Astrocyte (in vitro differentiated cells and primary cell): ENCODE measurements at regions not wholly inside any gene's neighbourhood (a gene's known extent, or its start where the extent isn't known, plus 50 kb on each side); places are given as distances from the start of the nearest gene placed in this dataset.

ENCODE experiments used
- DNase-seq: peaks from one replicate; pipeline ENCODE4 v3.0.0-alpha.2; 2010; ENCODE audit warnings: low read depth
- FAIRE-seq: peaks from 2 replicates; lab custom pipeline; 2011; peaks lifted over from hg19 to GRCh38; lab: Jason Lieb, UNC
- H2AFZ ChIP-seq: 2 replicates; pipeline ENCODE4 v1.6.0; 2012; ENCODE audit warnings: low read depth, low read length, inconsistent platforms
- H3K27ac ChIP-seq: 2 replicates; pipeline ENCODE4 v1.5.1; 2011; ENCODE audit warnings: low read depth, low read length, inconsistent platforms
- H3K27me3 ChIP-seq: 2 replicates; pipeline ENCODE4 v1.6.0; 2011; ENCODE audit warnings: low read length, inconsistent platforms; ENCODE audit not compliant: insufficient read depth
- H3K36me3 ChIP-seq: 2 replicates; pipeline ENCODE4 v1.5.1; 2011; ENCODE audit warnings: low read length, inconsistent platforms; ENCODE audit not compliant: insufficient read depth
- H3K4me1 ChIP-seq: 2 replicates; pipeline ENCODE4 v1.5.1; 2011; ENCODE audit warnings: low read length, inconsistent platforms; ENCODE audit not compliant: insufficient read depth
- H3K4me2 ChIP-seq: 2 replicates; pipeline ENCODE4 v1.6.0; 2012; ENCODE audit warnings: low read length, inconsistent platforms
- H3K4me3 ChIP-seq: 2 replicates; pipeline ENCODE4 v1.5.1; 2011; ENCODE audit warnings: low read depth, mild to moderate bottlenecking, low read length, inconsistent platforms; ENCODE audit not compliant: insufficient read depth
- H3K79me2 ChIP-seq: 2 replicates; pipeline ENCODE4 v1.6.0; 2012; ENCODE audit warnings: mild to moderate bottlenecking, low read length, inconsistent platforms; ENCODE audit not compliant: insufficient read depth
- H3K9ac ChIP-seq: 2 replicates; pipeline ENCODE4 v1.6.0; 2012; ENCODE audit warnings: mild to moderate bottlenecking, low read length, inconsistent platforms
- H3K9me3 ChIP-seq: 2 replicates; pipeline ENCODE4 v1.5.1; 2012; ENCODE audit warnings: low read depth, mild to moderate bottlenecking, low read length, inconsistent platforms; ENCODE audit not compliant: insufficient read depth
- H4K20me1 ChIP-seq: 2 replicates; pipeline ENCODE4 v1.6.0; 2012; ENCODE audit warnings: low read length, inconsistent platforms; ENCODE audit not compliant: insufficient read depth
- H3K27ac Mint-ChIP-seq: one replicate; pipeline ENCODE4 v1.8.0; 2021; ENCODE audit warnings: mild to moderate bottlenecking, mixed read lengths; ENCODE audit not compliant: unreplicated experiment
- H3K27me3 Mint-ChIP-seq: one replicate; pipeline ENCODE4 v1.8.0; 2021; ENCODE audit warnings: low read depth, mixed read lengths; ENCODE audit not compliant: unreplicated experiment
- H3K36me3 Mint-ChIP-seq: one replicate; pipeline ENCODE4 v1.8.0; 2021; ENCODE audit warnings: low read depth, mixed read lengths; ENCODE audit not compliant: unreplicated experiment
- H3K4me1 Mint-ChIP-seq: one replicate; pipeline ENCODE4 v1.8.0; 2021; ENCODE audit warnings: low read depth, mixed read lengths; ENCODE audit not compliant: unreplicated experiment
- H3K4me3 Mint-ChIP-seq: one replicate; pipeline ENCODE4 v1.8.0; 2021; ENCODE audit warnings: mild to moderate bottlenecking, moderate library complexity, mixed read lengths; ENCODE audit not compliant: unreplicated experiment
- H3K9me3 Mint-ChIP-seq: one replicate; pipeline ENCODE4 v1.8.0; 2021; ENCODE audit warnings: mild to moderate bottlenecking, mixed read lengths; ENCODE audit not compliant: unreplicated experiment
- CTCF ChIP-seq: IDR thresholded peaks from 2 replicates; pipeline ENCODE4 v1.5.1; 2011; ENCODE audit warnings: low read depth, mild to moderate bottlenecking, inconsistent platforms, low read length, moderate library complexity; ENCODE audit not compliant: insufficient read depth
- EZH2 ChIP-seq: IDR thresholded peaks from 2 replicates; pipeline ENCODE4 v1.6.1; 2012; ENCODE audit warnings: mild to moderate bottlenecking, low read length, inconsistent platforms; ENCODE audit not compliant: insufficient read depth

DNA sequence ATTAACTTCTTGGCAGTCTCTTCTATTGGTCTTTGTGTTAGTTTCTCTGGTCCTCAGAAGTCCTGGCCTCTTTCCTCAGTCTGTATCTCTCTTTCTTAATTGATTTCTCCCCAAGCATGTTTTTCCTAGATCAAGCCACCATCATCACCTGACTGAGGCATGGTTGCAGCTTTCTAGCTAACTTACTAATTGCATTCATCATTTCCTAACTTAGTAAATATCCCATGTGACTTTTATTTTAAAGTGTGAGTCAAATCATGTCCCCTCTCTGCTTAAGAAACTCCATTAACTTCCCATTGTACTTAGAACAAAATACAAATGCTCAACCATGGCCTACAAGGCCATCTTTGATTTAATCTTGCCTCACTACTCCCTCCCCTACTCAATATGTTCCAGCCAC is 135.4 kb upstream of the FRMD4B start:
- Mint-ChIP-seq H3K27ac (no peak overlapping the region), H3K9me3 (no peaks in the 10 kb centered on the region), H3K36me3 (no peaks in the 10 kb centered on the region)

GRCh38 chr3:69511361-69511760 is 125.5 kb upstream of the FRMD4B start:
- no peaks in the 10 kb centered on the region for H3K27me3 ChIP-seq
- no peak overlapping the region for H3K27ac Mint-ChIP-seq
- no peak overlapping the region for H3K9ac ChIP-seq
- H3K4me3 ChIP-seq, result no peak overlapping the region
- DNase-seq (no peak), FAIRE-seq (no peak)
- H4K20me1 ChIP-seq, result no peaks in the 10 kb centered on the region
- H3K4me3 Mint-ChIP-seq, result no peak overlapping the region
- no peaks in the 10 kb centered on the region for H3K36me3 Mint-ChIP-seq
- H3K9me3 Mint-ChIP-seq, result peaks cover 8% of the 10 kb centered on the region
- no peaks in the 10 kb centered on the region for H3K27me3 Mint-ChIP-seq
- no peaks in the 10 kb centered on the region for H3K36me3 ChIP-seq
- peaks cover 5% of the 10 kb centered on the region for H3K4me1 Mint-ChIP-seq
- H3K4me2 ChIP-seq, result no peak overlapping the region
- no peak overlapping the region for H3K27ac ChIP-seq
- no peak overlapping the region for H2AFZ ChIP-seq
- TF ChIP-seq EZH2 (no peak), CTCF (no peak)
- no peaks in the 10 kb centered on the region for H3K79me2 ChIP-seq
- no peaks in the 10 kb centered on the region for H3K4me1 ChIP-seq
- no peaks in the 10 kb centered on the region for H3K9me3 ChIP-seq

More for the DNA sequence above, 135.4 kb upstream of the FRMD4B start:
- DNase-seq (no peak), FAIRE-seq (no peak)
- TF ChIP-seq CTCF, result no peak
- no peak for TF ChIP-seq EZH2
- Histone ChIP-seq H3K4me1 (no peaks in the 10 kb centered on the region), H3K4me2 (no peak overlapping the region), H3K9me3 (no peaks in the 10 kb centered on the region), H3K36me3 (no peaks in the 10 kb centered on the region), H3K4me3 (no peak overlapping the region), H3K27ac (no peak overlapping the region), H3K9ac (no peak overlapping the region), H3K79me2 (no peaks in the 10 kb centered on the region), H2AFZ (no peak overlapping the region), H4K20me1 (no peaks in the 10 kb centered on the region), H3K27me3 (no peaks in the 10 kb centered on the region)
- Mint-ChIP-seq H3K4me1 (peaks cover 6% of the 10 kb centered on the region), H3K4me3 (no peak overlapping the region), H3K27me3 (peaks cover 7% of the 10 kb centered on the region)

- Mint-ChIP-seq H3K27ac (no peak overlapping the region), H3K27me3 (no peaks in the 10 kb centered on the region), H3K9me3 (peaks cover 8% of the 10 kb centered on the region), H3K4me3 (no peak overlapping the region), H3K36me3 (no peaks in the 10 kb centered on the region), H3K4me1 (peaks cover 5% of the 10 kb centered on the region)
- Histone ChIP-seq H3K27ac (no peak overlapping the region), H3K9ac (no peak overlapping the region), H3K9me3 (no peaks in the 10 kb centered on the region), H3K27me3 (no peaks in the 10 kb centered on the region), H3K4me1 (no peaks in the 10 kb centered on the region), H2AFZ (no peak overlapping the region), H4K20me1 (no peaks in the 10 kb centered on the region), H3K36me3 (no peaks in the 10 kb centered on the region), H3K4me3 (no peak overlapping the region), H3K79me2 (no peaks in the 10 kb centered on the region), H3K4me2 (no peak overlapping the region)
- no peak for TF ChIP-seq EZH2
- TF ChIP-seq CTCF, result no peak
- FAIRE-seq, result no peak
- DNase-seq, result no peak
Measured at GRCh38 chr3:69510481-69511030, 124.7 kb upstream of the FRMD4B start.
